ENCODE measurements at regions not wholly inside any gene's neighbourhood (a gene's known extent, or its start where the extent isn't known, plus 50 kb on each side); places are given as distances from the start of the nearest gene placed in this dataset.
"Not testable (repeated sequence)": the region's sequence is repeated elsewhere in the genome, so short reads cannot be mapped to it uniquely, and the experiment has no call there.

GRCh38 chr2:115976916-115977315, 1534.5 kb downstream of the DPP10 start:
- Histone ChIP-seq H2AFZ (ENCODE audit: low read length) (no peak overlapping the region), H4K20me1 (ENCODE audit: low read length) (no peaks in the 10 kb centered on the region), H3K79me2 (ENCODE audit: low read length) (no peaks in the 10 kb centered on the region), H3K36me3 (ENCODE audit: low read depth, low read length) (no peaks in the 10 kb centered on the region), H3K9ac (ENCODE audit: low read length) (no peak overlapping the region), H3K4me1 (ENCODE audit: insufficient read depth, low read length) (no peaks in the 10 kb centered on the region), H3K9me3 (ENCODE audit: low read length) (peaks cover 2% of the 10 kb centered on the region), H3K27ac (ENCODE audit: low read length) (no peak overlapping the region), H3K27me3 (ENCODE audit: low read length) (no peaks in the 10 kb centered on the region), H3K9me2 (replicated peaks; ENCODE audit: low read length) (no peaks in the 10 kb centered on the region), H3F3A (ENCODE audit: low read length, unreplicated experiment) (no peaks in the 10 kb centered on the region), H3K4me3 (ENCODE audit: low read length) (no peak overlapping the region), H3K4me2 (ENCODE audit: low read length) (no peak overlapping the region)
- ChIA-PET CTCF (no interaction called here), POLR2A (ENCODE audit: unreplicated experiment) (no interaction called here)
- TF ChIP-seq CTCF (conservative IDR thresholded peaks at IDR 0.05; ENCODE audit: low read depth, low read length) = no peak
- TF ChIP-seq EZH2 (IDR thresholded peaks at IDR 0.05; ENCODE audit: low read length, unreplicated experiment) = no peak
- no peak for TF ChIP-seq EZH2phosphoT487 (IDR thresholded peaks at IDR 0.05; ENCODE audit: borderline replicate concordance, low read length)
- intact Hi-C loops (cut with micrococcal nuclease) = no loop called here
- BruUV-seq (replicated peaks) = no TSS peak
- no peak for ATAC-seq
- DNase-seq = no peak

GRCh38 chr2:115999039-115999438, 1556.6 kb downstream of the DPP10 start:
- no peak for DNase-seq
- CTCF ChIA-PET = no interaction called here

GRCh38 chr2:116023026-116023425, 1580.6 kb downstream of the DPP10 start:
- CTCF ChIA-PET = no interaction called here
- TF ChIP-seq EZH2phosphoT487 (IDR thresholded peaks at IDR 0.05; ENCODE audit: borderline replicate concordance, low read length) (no peak), EZH2 (IDR thresholded peaks at IDR 0.05; ENCODE audit: low read length, unreplicated experiment) (no peak), CTCF (conservative IDR thresholded peaks at IDR 0.05; ENCODE audit: low read depth, low read length) (no peak)
- POLR2A ChIA-PET (ENCODE audit: unreplicated experiment) = no interaction called here
- BruUV-seq (replicated peaks) = no TSS peak
- Histone ChIP-seq H3K27ac (ENCODE audit: low read length) (no peak overlapping the region), H3F3A (ENCODE audit: low read length, unreplicated experiment) (no peaks in the 10 kb centered on the region), H3K27me3 (ENCODE audit: low read length) (no peaks in the 10 kb centered on the region), H3K9me3 (ENCODE audit: low read length) (no peaks in the 10 kb centered on the region), H3K79me2 (ENCODE audit: low read length) (no peaks in the 10 kb centered on the region), H3K9me2 (replicated peaks; ENCODE audit: low read length) (no peaks in the 10 kb centered on the region), H3K9ac (ENCODE audit: low read length) (no peak overlapping the region), H3K4me3 (ENCODE audit: low read length) (no peak overlapping the region), H3K4me2 (ENCODE audit: low read length) (no peak overlapping the region), H3K36me3 (ENCODE audit: low read depth, low read length) (no peaks in the 10 kb centered on the region), H2AFZ (ENCODE audit: low read length) (no peak overlapping the region), H4K20me1 (ENCODE audit: low read length) (no peaks in the 10 kb centered on the region), H3K4me1 (ENCODE audit: insufficient read depth, low read length) (no peaks in the 10 kb centered on the region)
- no peak for DNase-seq
- intact Hi-C loops (cut with micrococcal nuclease) = no loop called here
- ATAC-seq = no peak

More at GRCh38 chr2:115999039-115999438, 1556.6 kb downstream of the DPP10 start:
- no peak for ATAC-seq
- TF ChIP-seq CTCF (conservative IDR thresholded peaks at IDR 0.05; ENCODE audit: low read depth, low read length) = no peak
- no peak for TF ChIP-seq EZH2 (IDR thresholded peaks at IDR 0.05; ENCODE audit: low read length, unreplicated experiment)
- TF ChIP-seq EZH2phosphoT487 (IDR thresholded peaks at IDR 0.05; ENCODE audit: borderline replicate concordance, low read length) = no peak
- Histone ChIP-seq H2AFZ (ENCODE audit: low read length) (no peak overlapping the region), H4K20me1 (ENCODE audit: low read length) (no peaks in the 10 kb centered on the region), H3K27ac (ENCODE audit: low read length) (no peak overlapping the region), H3K27me3 (ENCODE audit: low read length) (no peaks in the 10 kb centered on the region), H3K4me2 (ENCODE audit: low read length) (no peak overlapping the region), H3K9me3 (ENCODE audit: low read length) (no peaks in the 10 kb centered on the region), H3K9ac (ENCODE audit: low read length) (no peak overlapping the region), H3K36me3 (ENCODE audit: low read depth, low read length) (no peaks in the 10 kb centered on the region), H3K4me1 (ENCODE audit: insufficient read depth, low read length) (no peaks in the 10 kb centered on the region), H3K4me3 (ENCODE audit: low read length) (no peak overlapping the region), H3K79me2 (ENCODE audit: low read length) (no peaks in the 10 kb centered on the region), H3F3A (ENCODE audit: low read length, unreplicated experiment) (no peaks in the 10 kb centered on the region), H3K9me2 (replicated peaks; ENCODE audit: low read length) (no peaks in the 10 kb centered on the region)
- no TSS peak for BruUV-seq (replicated peaks)
- intact Hi-C loops (cut with micrococcal nuclease) = no loop called here
- POLR2A ChIA-PET (ENCODE audit: unreplicated experiment) = no interaction called here

GRCh38 chr2:116038758-116039157, 1596.3 kb downstream of the DPP10 start:
- intact Hi-C loops (cut with micrococcal nuclease) = not testable (repeated sequence)

More at GRCh38 chr2:116038758-116039157, 1596.3 kb downstream of the DPP10 start:
- H3K27me3 ChIP-seq (ENCODE audit: low read length); H3F3A ChIP-seq (ENCODE audit: low read length, unreplicated experiment); H3K9me2 ChIP-seq (replicated peaks; ENCODE audit: low read length); H2AFZ ChIP-seq (ENCODE audit: low read length); ATAC-seq; H3K4me2 ChIP-seq (ENCODE audit: low read length); H3K9ac ChIP-seq (ENCODE audit: low read length); H3K4me3 ChIP-seq (ENCODE audit: low read length); DNase-seq; H3K4me1 ChIP-seq (ENCODE audit: insufficient read depth, low read length); H3K27ac ChIP-seq (ENCODE audit: low read length); H3K9me3 ChIP-seq (ENCODE audit: low read length); BruUV-seq (replicated peaks); POLR2A ChIA-PET (ENCODE audit: unreplicated experiment); H3K79me2 ChIP-seq (ENCODE audit: low read length); CTCF ChIA-PET; H4K20me1 ChIP-seq (ENCODE audit: low read length); H3K36me3 ChIP-seq (ENCODE audit: low read depth, low read length): not testable (repeated sequence)

Data from PC-3 (cell line).